Mucosa of descending colon (tissue), 3 donors: ENCODE measurements at regions not wholly inside any gene's neighbourhood (a gene's known extent, or its start where the extent isn't known, plus 50 kb on each side); places are given as distances from the start of the nearest gene placed in this dataset.

Source experiments
- ATAC-seq: fragments of 200-7000 bp; cut with Tn5 transposase; one replicate; pipeline ENCODE4 v1.9.1; 2020; ENCODE audit warnings: mild to moderate bottlenecking, moderate library complexity
- DNase-seq, 3 donors: peaks; one replicate each; pipeline ENCODE4 v3.0.0-alpha.2; 2020
- H3K36me3 ChIP-seq: fragments of 200-600 bp; one replicate; pipeline ENCODE4 v1.8.0; 2021; ENCODE audit warnings: low read depth, mild to moderate bottlenecking
- H3K4me1 ChIP-seq: fragments of 200-600 bp; one replicate; pipeline ENCODE4 v1.8.0; 2021; ENCODE audit warnings: low read depth, mild to moderate bottlenecking
- H3K4me3 ChIP-seq: fragments of 200-600 bp; one replicate; pipeline ENCODE4 v1.8.0; 2021; ENCODE audit warnings: mild to moderate bottlenecking
- H3K9me3 ChIP-seq: fragments of 200-600 bp; one replicate; pipeline ENCODE4 v1.8.0; 2021; ENCODE audit warnings: mild to moderate bottlenecking
- intact Hi-C, 2 donors: fragments of 100-400 bp; cut with DNase I in 1 of 2; cut with micrococcal nuclease in 1 of 2; formaldehyde crosslinking; loops; one replicate each; pipeline versions ENCODE4 v1.11.0 to v1.11.1; 2022; cut with DNase I, micrococcal nuclease
- TF ChIP-seq, protein P1 (sequence below): fragments of 200-600 bp; IDR thresholded peaks from one replicate; pipeline ENCODE4 v1.8.0; 2022; ENCODE audit warnings: antibody characterized with exemption, mild to moderate bottlenecking
- donor health status: DM: no; HTN: no; CAD: no; lungs with moderate emphysema.
- donor health status: DM: no; HTN: no; CAD: no.
- donor health status: DM: no; HTN: yes; CAD: no.

DNA sequence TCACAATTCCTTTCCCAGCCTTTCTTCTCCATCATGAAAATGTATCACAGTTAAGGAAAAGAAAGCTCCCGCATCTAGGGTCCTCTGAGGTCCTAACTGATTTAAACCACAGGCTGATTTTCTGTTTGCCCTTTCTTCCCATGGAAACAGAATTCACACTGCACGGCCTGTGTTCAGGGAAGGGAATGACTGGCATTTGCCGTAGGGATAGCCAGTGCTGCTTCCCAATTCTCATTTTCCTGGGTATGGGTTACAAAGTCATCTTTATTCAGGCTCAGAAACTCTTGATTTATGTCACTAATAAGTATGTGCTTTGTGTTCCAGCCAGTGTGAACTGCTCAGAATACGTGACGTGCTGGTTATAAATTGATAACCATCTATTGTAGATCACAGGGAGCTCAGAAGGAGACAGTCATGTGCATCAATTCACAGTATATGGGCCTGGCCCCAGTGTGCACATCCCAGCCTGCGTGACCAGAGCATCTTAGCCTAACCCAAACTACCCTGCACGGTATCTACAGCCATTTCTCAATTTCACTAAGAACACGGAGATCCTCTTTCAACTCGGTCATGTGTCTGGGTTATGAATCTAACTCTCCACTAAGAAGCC lies 163.3 kb downstream of the LRRC30 start:
- H3K36me3 ChIP-seq = no peaks in the 10 kb centered on the region
- intact Hi-C loops = no loop called here
- DNase-seq (no peak), ATAC-seq (no peak)
- H3K9me3 ChIP-seq = no peaks in the 10 kb centered on the region
- no peak overlapping the region for H3K4me3 ChIP-seq
- TF ChIP-seq, protein P1, sequence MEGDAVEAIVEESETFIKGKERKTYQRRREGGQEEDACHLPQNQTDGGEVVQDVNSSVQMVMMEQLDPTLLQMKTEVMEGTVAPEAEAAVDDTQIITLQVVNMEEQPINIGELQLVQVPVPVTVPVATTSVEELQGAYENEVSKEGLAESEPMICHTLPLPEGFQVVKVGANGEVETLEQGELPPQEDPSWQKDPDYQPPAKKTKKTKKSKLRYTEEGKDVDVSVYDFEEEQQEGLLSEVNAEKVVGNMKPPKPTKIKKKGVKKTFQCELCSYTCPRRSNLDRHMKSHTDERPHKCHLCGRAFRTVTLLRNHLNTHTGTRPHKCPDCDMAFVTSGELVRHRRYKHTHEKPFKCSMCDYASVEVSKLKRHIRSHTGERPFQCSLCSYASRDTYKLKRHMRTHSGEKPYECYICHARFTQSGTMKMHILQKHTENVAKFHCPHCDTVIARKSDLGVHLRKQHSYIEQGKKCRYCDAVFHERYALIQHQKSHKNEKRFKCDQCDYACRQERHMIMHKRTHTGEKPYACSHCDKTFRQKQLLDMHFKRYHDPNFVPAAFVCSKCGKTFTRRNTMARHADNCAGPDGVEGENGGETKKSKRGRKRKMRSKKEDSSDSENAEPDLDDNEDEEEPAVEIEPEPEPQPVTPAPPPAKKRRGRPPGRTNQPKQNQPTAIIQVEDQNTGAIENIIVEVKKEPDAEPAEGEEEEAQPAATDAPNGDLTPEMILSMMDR = no peak
- H3K4me1 ChIP-seq = no peaks in the 10 kb centered on the region

DNA sequence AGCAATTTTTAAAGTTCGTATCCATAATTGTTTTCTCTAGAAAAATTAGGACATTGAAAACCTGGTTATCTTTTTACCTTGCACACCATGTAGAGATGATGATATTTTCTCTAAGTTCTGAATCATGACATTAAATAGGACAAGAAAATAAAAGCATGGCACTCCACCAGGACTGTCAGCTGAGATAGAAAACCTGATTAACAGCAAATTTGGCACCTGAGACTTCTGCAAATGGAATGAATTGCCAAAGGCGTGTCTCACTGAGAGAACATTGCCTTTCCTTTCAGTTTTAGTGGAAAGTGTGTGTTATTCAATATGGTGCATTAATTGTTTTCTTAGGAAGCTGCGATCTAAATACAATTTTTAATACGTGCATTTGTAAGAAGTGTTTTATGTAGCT lies 164.7 kb downstream of the LRRC30 start:
- no peak overlapping the region for H3K4me3 ChIP-seq
- H3K4me1 ChIP-seq = no peaks in the 10 kb centered on the region
- H3K9me3 ChIP-seq = no peaks in the 10 kb centered on the region
- no peaks in the 10 kb centered on the region for H3K36me3 ChIP-seq
- no peak for DNase-seq
- TF ChIP-seq, protein P1 = no peak
- no peak for ATAC-seq
- intact Hi-C loops = no loop called here

DNA sequence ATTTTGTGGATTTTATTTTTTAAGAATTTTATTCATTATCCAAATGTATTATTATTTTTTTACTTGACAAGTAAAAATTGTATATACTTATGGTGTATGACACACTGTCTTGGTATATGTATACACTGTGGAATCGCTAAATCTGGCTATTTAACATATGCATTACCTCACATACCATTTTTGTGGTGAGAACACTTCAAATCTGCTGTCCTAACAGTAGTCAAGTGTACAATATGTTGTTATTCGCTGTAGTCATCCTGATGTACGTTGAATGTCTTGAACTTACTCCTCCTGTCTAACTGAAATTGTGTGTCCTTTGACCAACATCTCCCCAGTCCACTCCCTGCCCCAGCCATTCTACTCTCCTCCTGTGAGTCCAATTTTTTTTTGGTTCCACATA lies 153.2 kb upstream of the PTPRM start:
- no peak for ATAC-seq
- intact Hi-C loops = no loop called here
- Histone ChIP-seq H3K9me3 (no peaks in the 10 kb centered on the region), H3K36me3 (no peaks in the 10 kb centered on the region), H3K4me3 (no peak overlapping the region), H3K4me1 (no peaks in the 10 kb centered on the region)
- TF ChIP-seq, protein P1 = no peak
- DNase-seq = no peak

DNA sequence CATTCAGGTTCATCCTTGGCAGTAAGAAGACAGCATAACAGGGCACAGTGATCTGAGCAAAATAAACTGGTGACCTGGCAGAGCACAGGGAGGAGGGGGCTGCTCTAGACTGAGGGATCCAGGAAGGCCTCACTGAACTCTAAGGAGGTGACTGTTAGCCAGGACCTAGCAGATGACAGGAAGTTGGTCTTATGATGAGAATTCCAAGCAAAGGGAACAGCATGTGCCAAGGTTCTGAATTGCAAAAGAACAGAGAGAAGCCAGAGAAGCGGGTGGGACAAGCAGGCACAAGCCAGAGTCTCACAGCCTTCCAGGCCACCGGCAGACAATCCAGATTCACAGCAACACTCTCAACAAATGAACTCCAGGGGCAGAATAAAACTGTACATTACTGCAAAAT lies 152.7 kb upstream of the PTPRM start:
- ATAC-seq (no peak), DNase-seq (no peak)
- no peaks in the 10 kb centered on the region for H3K36me3 ChIP-seq
- TF ChIP-seq, protein P1 = no peak
- no peak overlapping the region for H3K4me3 ChIP-seq
- no peaks in the 10 kb centered on the region for H3K4me1 ChIP-seq
- intact Hi-C loops = no loop called here
- no peaks in the 10 kb centered on the region for H3K9me3 ChIP-seq

DNA sequence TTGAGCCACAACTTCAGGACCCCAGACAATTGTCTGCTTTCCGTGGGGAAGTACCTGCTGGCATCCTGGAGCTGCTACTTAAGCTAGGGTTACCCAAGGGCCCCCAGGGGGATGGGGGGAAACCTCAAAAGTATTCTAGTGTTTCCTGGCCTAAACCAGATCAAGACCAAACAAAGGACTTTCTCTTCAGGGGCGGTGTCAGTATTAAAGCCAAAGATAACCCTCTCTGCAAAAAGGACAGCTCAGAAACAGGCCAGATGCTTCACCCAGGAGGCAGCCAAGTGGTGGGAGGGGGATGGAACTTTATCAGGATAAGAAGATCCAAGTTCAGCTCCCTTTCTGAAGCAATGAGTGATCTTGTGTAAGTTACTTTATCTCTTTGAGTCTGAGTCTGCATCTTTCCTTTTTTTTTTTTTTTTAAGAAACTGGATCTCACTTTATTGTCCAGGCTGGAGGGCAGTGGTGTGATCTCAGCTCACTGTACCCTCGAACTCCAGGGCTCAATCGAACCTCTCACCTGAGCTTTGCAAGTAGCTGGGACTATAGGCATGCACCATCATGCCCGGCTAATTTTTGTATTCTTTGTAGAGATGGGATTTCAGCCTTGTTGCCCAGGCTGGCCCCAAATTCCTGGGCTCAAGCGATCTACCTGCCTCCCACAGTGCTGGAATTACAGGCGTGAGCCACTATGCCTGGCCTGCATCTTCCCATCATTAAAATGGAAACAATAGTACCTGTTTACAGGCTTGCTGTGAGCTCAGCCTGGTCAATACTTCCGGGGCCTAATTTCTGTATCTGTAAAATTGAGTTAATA lies 151.8 kb upstream of the PTPRM start:
- Histone ChIP-seq H3K36me3 (no peaks in the 10 kb centered on the region), H3K4me3 (no peak overlapping the region), H3K9me3 (no peaks in the 10 kb centered on the region), H3K4me1 (no peaks in the 10 kb centered on the region)
- intact Hi-C loops = no loop called here
- ATAC-seq (no peak), DNase-seq (no peak)
- TF ChIP-seq, protein P1 = no peak
